ENCODE measurements at regions not wholly inside any gene's neighbourhood (a gene's known extent, or its start where the extent isn't known, plus 50 kb on each side); places are given as distances from the start of the nearest gene placed in this dataset.

- Histone ChIP-seq H3K27me3 (ENCODE audit: insufficient read depth) (no peaks in the 10 kb centered on the region), H2AFZ (no peak overlapping the region), H3K4me1 (ENCODE audit: insufficient read depth) (no peaks in the 10 kb centered on the region), H3K9me2 (ENCODE audit: insufficient read depth) (no peaks in the 10 kb centered on the region), H4K20me1 (replicated peaks; ENCODE audit: insufficient read depth) (no peaks in the 10 kb centered on the region), H3K4me2 (no peak overlapping the region), H3F3A (replicated peaks; ENCODE audit: low read depth) (no peaks in the 10 kb centered on the region), H3K27ac (ENCODE audit: low read depth) (no peak overlapping the region), H3K36me3 (ENCODE audit: insufficient read depth) (no peaks in the 10 kb centered on the region), H3K4me3 (no peak overlapping the region), H3K79me2 (replicated peaks; ENCODE audit: insufficient read depth) (no peaks in the 10 kb centered on the region)
- H3K36me3 Mint-ChIP-seq (ENCODE audit: low read depth), result no peaks in the 10 kb centered on the region
- no peak for ATAC-seq
- peaks cover 20% of the 10 kb centered on the region for H3K4me1 Mint-ChIP-seq
- DNase-seq (ENCODE audit: low spot score), result no peak
- H3K4me3 Mint-ChIP-seq, result no peak overlapping the region
- H3K27me3 Mint-ChIP-seq (ENCODE audit: insufficient read depth, low read depth, poor library complexity), result peaks cover 2% of the 10 kb centered on the region
- TF ChIP-seq REST (IDR thresholded peaks at IDR 0.05; ENCODE audit: unreplicated experiment), result no peak
- TF ChIP-seq EZH2 (IDR thresholded peaks at IDR 0.05; ENCODE audit: low read depth, unreplicated experiment), result no peak
- no peak for TF ChIP-seq JUNB (IDR thresholded peaks at IDR 0.05; ENCODE audit: unreplicated experiment)
- no peak for TF ChIP-seq CREB1 (CRISPR knock-in tag; IDR thresholded peaks at IDR 0.05; ENCODE audit: low read depth)
- TF ChIP-seq ZNF462 (CRISPR knock-in tag; IDR thresholded peaks at IDR 0.05), result no peak
- TF ChIP-seq POLR2AphosphoS5 (IDR thresholded peaks at IDR 0.05; ENCODE audit: low read depth), result no peak
- no peak for TF ChIP-seq CTCF (conservative IDR thresholded peaks at IDR 0.05; ENCODE audit: low read depth in 2 of 2)
- TF ChIP-seq ZNF114 (CRISPR knock-in tag; IDR thresholded peaks at IDR 0.05), result no peak
- TF ChIP-seq EZH2phosphoT487 (IDR thresholded peaks at IDR 0.05; ENCODE audit: unreplicated experiment), result no peak
- no peak for TF ChIP-seq STAT1 (IDR thresholded peaks at IDR 0.05; ENCODE audit: unreplicated experiment)
- TF ChIP-seq NANOG (IDR thresholded peaks at IDR 0.05; ENCODE audit: borderline replicate concordance), result no peak
- TF ChIP-seq ETS1 (IDR thresholded peaks at IDR 0.05), result no peak
- no peak for TF ChIP-seq ZNF331 (CRISPR knock-in tag; IDR thresholded peaks at IDR 0.05; ENCODE audit: low read depth)
- H3K9me3 Mint-ChIP-seq, result no peaks in the 10 kb centered on the region; the same call in 2 of the 3 replicates
- no peak overlapping the region for H3K27ac Mint-ChIP-seq
These were observed 365.0 kb upstream of the EPHA6 start for GRCh38 chr3:96449346-96449745.
